Thymus (tissue), 11 donors: ENCODE measurements at regions not wholly inside any gene's neighbourhood (a gene's known extent, or its start where the extent isn't known, plus 50 kb on each side); places are given as distances from the start of the nearest gene placed in this dataset.
"Not testable (repeated sequence)": the region's sequence is repeated elsewhere in the genome, so short reads cannot be mapped to it uniquely, and the experiment has no call there.

Experiments
- DNase-seq, 9 donors: peaks; one replicate each; pipeline ENCODE4 v3.0.0-alpha.2; 2013; ENCODE audit warnings: low spot score in 9 of 9, low read depth in 6 of 9, missing footprints in 1 of 9
- H3K27ac ChIP-seq, 2 donors: one replicate each; pipeline ENCODE4 v1.5.1; 2013; ENCODE audit warnings: control low read depth in 1 of 2, low read depth in 1 of 2, low read length in 1 of 2, mild to moderate bottlenecking in 1 of 2, moderate library complexity in 1 of 2
- H3K27me3 ChIP-seq, 2 donors: one replicate each; pipeline ENCODE4 v1.5.1; 2013; ENCODE audit warnings: low read length in 1 of 2; ENCODE audit not compliant: control insufficient read depth in 2 of 2, insufficient read depth in 1 of 2
- H3K36me3 ChIP-seq, 2 donors: one replicate each; pipeline ENCODE4 v1.5.1; 2013; ENCODE audit warnings: low read length in 1 of 2, mild to moderate bottlenecking in 1 of 2, moderate library complexity in 1 of 2; ENCODE audit not compliant: control insufficient read depth in 2 of 2, insufficient read depth in 2 of 2
- H3K4me1 ChIP-seq, 2 donors: one replicate each; pipeline ENCODE4 v1.5.1; 2013; ENCODE audit warnings: low read length in 2 of 2; ENCODE audit not compliant: control insufficient read depth in 2 of 2, insufficient read depth in 2 of 2
- H3K4me3 ChIP-seq, 2 donors: one replicate each; pipeline ENCODE4 v1.5.1; 2013; ENCODE audit warnings: low read length in 2 of 2, control low read depth in 1 of 2, mild to moderate bottlenecking in 1 of 2
- H3K9me3 ChIP-seq, 2 donors: one replicate each; pipeline ENCODE4 v1.5.1; 2013; ENCODE audit warnings: low read length in 1 of 2, mild to moderate bottlenecking in 1 of 2; ENCODE audit not compliant: control insufficient read depth in 2 of 2, insufficient read depth in 1 of 2
- WGBS: extraction: QIAGEN DNeasy Blood & Tissue Kit; methylation state at CpG from one replicate; pipeline ENCODE4 v1.1.7; 2013; 5-methylcytosine and 5-hydroxymethylcytosine counted together
- donor health status: healthy.

DNA sequence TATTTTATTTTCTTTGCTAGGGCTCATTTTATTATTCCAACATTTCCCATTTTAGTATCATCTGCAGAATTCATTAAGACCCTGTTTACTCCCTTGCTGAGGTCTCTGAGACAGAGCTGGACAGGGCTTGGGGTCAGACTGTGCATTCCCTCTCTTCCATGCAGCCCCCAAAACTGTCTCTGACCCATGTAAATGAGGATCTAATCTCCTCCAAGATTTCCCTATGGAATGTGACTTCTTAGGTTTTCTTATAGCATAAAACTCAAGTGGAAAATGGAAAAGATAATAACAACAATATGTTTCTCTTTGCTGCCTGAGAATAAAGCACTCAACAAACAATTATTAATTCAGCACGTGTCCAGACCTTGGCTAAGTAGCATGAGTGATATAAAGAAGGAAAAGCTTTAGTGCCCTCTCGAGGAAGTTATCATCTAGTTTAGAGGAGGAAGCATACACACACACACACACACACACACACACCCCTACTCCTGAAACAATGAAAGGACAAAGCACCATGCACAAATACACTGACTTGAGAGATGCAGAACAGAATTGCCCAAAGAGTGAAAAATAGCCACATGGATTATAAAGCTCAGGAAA lies 815.5 kb downstream of the BCKDHB start:
- WGBS = 29% methylated on average over 2 of the region's 2 CpGs

DNA sequence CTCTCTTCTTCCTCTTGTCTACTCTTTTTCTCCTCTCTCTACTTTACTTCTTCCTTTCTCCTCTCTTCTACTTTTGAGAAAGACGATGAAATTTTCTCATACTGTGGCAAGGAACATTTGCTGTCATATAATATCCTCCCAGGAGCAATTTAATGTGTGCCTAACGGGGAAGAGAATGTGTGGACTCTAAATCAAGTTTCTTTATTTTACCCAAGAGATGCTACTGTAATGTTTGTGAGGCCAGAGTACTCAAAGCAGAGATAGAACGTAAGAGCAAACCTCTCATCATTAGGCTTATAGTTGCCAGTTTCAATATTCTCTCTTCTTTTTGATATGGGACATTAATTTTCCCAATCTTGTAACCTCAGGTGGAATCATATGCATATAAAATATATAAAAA lies 801.4 kb downstream of the BCKDHB start:
- Histone ChIP-seq H3K4me3 (no peak overlapping the region), H3K9me3 (no peaks in the 10 kb centered on the region), H3K4me1 (no peaks in the 10 kb centered on the region), H3K27ac (no peak overlapping the region), H3K27me3 (no peaks in the 10 kb centered on the region), H3K36me3 (no peaks in the 10 kb centered on the region)
- no peak for DNase-seq
- 88% methylated on average over 3 of the region's 3 CpGs for WGBS

More for the DNA sequence above, 815.5 kb downstream of the BCKDHB start:
- Histone ChIP-seq H3K9me3 (no peaks in the 10 kb centered on the region), H3K27ac (no peak overlapping the region), H3K27me3 (no peaks in the 10 kb centered on the region), H3K4me3 (no peak overlapping the region), H3K36me3 (no peaks in the 10 kb centered on the region), H3K4me1 (no peaks in the 10 kb centered on the region)
- no peak for DNase-seq

GRCh38 chr6:80903711-80904110 lies 797.2 kb downstream of the BCKDHB start:
- DNase-seq = no peak
- Histone ChIP-seq H3K36me3 (no peaks in the 10 kb centered on the region), H3K4me3 (no peak overlapping the region), H3K4me1 (no peaks in the 10 kb centered on the region), H3K27ac (no peak overlapping the region), H3K9me3 (peaks cover 0 to 7% of the 10 kb centered on the region in 2 donors), H3K27me3 (no peaks in the 10 kb centered on the region)

- no peaks in the 10 kb centered on the region for H3K9me3 ChIP-seq
- 77% methylated on average over 2 of the region's 2 CpGs for WGBS
- H3K36me3 ChIP-seq = no peaks in the 10 kb centered on the region
- H3K4me1 ChIP-seq = no peaks in the 10 kb centered on the region
- no peaks in the 10 kb centered on the region for H3K27me3 ChIP-seq
- no peak for DNase-seq
- no peak overlapping the region for H3K4me3 ChIP-seq
- H3K27ac ChIP-seq = no peak overlapping the region
These were observed 780.0 kb downstream of the BCKDHB start for GRCh38 chr6:80886475-80886874.

- Histone ChIP-seq H3K27me3 (no peaks in the 10 kb centered on the region), H3K4me3 (no peak overlapping the region), H3K27ac (no peak overlapping the region), H3K4me1 (no peaks in the 10 kb centered on the region), H3K9me3 (no peaks in the 10 kb centered on the region), H3K36me3 (no peaks in the 10 kb centered on the region)
- DNase-seq = no peak
- WGBS = 78% methylated on average over 1 of the region's 1 CpG
These were observed 766.5 kb downstream of the BCKDHB start for GRCh38 chr6:80872951-80873308.

DNA sequence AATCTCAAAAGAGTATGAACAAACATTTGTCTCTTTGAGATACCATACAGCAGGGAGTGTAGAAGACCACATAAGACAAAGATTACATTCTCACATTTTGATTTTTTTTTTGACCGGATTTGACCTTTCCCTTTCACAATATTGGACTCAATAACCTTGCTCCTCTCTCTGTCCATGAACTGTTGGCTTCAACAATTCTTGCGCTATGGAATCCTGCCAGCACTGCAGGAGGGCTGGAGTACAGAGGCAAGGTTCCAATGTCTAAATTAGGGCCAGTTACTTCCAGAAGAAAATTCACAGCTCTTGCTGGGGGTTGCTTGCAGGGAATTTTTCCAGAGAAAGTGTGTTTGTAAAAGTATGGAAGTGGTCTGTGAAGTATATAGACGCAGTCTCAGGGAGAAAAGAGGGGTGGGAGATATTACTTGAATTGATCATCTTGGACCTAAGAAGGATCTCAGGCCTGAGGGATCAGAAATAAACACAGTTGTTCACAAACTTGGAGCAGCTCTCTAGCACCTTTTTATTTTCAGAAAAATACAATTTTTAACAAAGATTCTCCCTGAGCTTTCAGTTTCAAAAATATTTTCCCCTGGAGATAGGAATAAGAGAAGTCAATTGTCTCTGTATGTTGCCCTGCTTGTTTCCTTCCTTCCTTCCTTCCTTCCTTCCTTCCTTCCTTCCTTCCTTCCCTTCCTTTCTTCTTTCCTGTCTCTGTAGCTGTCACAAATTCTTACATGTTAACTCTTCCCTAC lies 765.9 kb downstream of the BCKDHB start:
- no peak overlapping the region for H3K27ac ChIP-seq

DNA sequence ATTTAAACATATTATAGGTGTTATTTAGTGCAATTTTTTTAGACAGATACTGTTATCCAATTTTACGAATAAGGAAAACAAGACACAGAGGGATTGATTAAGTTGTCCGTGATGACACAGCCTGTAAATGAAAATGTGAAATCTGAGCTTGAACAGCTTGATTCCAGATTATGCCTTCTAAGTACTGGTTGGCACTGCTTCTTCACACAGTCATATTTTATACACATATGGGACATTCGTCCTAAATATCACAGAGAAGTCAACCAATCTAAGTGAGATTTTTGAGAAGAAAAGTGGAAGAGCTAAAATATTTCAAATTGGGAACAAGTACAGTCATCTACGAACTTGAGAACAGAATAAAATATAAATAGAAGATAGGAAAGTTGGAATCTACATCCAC lies 756.3 kb downstream of the BCKDHB start:
- WGBS = 90% methylated on average over 4 of the region's 4 CpGs
- DNase-seq = no peak
- no peaks in the 10 kb centered on the region for H3K4me1 ChIP-seq

More for the DNA sequence above, 765.9 kb downstream of the BCKDHB start:
- Histone ChIP-seq H3K4me1 (no peaks in the 10 kb centered on the region), H3K36me3 (no peaks in the 10 kb centered on the region), H3K4me3 (no peak overlapping the region), H3K9me3 (no peaks in the 10 kb centered on the region), H3K27me3 (no peaks in the 10 kb centered on the region)
- no peak for DNase-seq
- 91% methylated on average over 3 of the region's 3 CpGs for WGBS

DNA sequence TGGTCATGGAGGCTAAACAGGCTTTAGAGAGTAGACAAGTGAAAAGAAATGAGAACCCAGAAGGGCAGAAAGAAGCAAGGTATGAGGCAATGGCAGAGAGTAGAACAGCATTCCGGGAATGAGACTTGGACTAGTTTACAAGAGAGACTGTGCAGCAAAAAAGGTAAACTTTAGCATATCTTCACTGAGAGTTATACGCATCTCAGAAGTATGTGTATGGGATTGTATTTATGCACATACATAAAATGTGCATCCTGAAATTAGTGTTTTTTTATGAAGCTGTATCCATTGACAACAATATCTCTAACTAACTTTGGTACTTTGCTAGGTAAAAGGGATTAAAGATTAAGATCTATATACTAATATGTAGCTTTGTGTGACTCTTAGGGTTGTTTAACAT lies 753.6 kb downstream of the BCKDHB start:
- Histone ChIP-seq H3K9me3 (peaks cover 0 to 3% of the 10 kb centered on the region in 2 donors), H3K36me3 (no peaks in the 10 kb centered on the region), H3K4me1 (no peaks in the 10 kb centered on the region), H3K27ac (no peak overlapping the region), H3K27me3 (no peaks in the 10 kb centered on the region), H3K4me3 (no peak overlapping the region)
- WGBS = 95% methylated on average over 2 of the region's 2 CpGs
- no peak for DNase-seq

More for the DNA sequence above, 756.3 kb downstream of the BCKDHB start:
- Histone ChIP-seq H3K36me3 (no peaks in the 10 kb centered on the region), H3K27ac (no peak overlapping the region), H3K27me3 (no peaks in the 10 kb centered on the region), H3K4me3 (no peak overlapping the region), H3K9me3 (peaks cover 0 to 3% of the 10 kb centered on the region in 2 donors)

- H3K9me3 ChIP-seq = peaks cover 0 to 13% of the 10 kb centered on the region in 2 donors
- 98% methylated on average over 12 of the region's 12 CpGs for WGBS
- H3K4me1 ChIP-seq, DNase-seq, H3K36me3 ChIP-seq, H3K27ac ChIP-seq, H3K4me3 ChIP-seq, H3K27me3 ChIP-seq: not testable (repeated sequence)
These were observed 741.5 kb downstream of the BCKDHB start for GRCh38 chr6:80847973-80848372.
